ENCODE measurements at regions not wholly inside any gene's neighbourhood (a gene's known extent, or its start where the extent isn't known, plus 50 kb on each side); places are given as distances from the start of the nearest gene placed in this dataset.
"Not testable (repeated sequence)": the region's sequence is repeated elsewhere in the genome, so short reads cannot be mapped to it uniquely, and the experiment has no call there.

GRCh38 chr9:84492366-84493159 lies 152.0 kb upstream of the SLC28A3 start:
- ATAC-seq (no peak), DNase-seq (ENCODE audit: missing footprints) (no peak)
- intact Hi-C loops (cut with DNase I), result no loop called here

GRCh38 chr9:84493284-84493947 lies 152.9 kb upstream of the SLC28A3 start:
- intact Hi-C loops (cut with DNase I), result no loop called here
- ATAC-seq (no peak), DNase-seq (ENCODE audit: missing footprints) (no peak)

- ATAC-seq (no peak), DNase-seq (ENCODE audit: missing footprints) (no peak)
- intact Hi-C loops (cut with DNase I), result no loop called here
Measured at GRCh38 chr9:84499969-84500582, 159.5 kb upstream of the SLC28A3 start.

DNA sequence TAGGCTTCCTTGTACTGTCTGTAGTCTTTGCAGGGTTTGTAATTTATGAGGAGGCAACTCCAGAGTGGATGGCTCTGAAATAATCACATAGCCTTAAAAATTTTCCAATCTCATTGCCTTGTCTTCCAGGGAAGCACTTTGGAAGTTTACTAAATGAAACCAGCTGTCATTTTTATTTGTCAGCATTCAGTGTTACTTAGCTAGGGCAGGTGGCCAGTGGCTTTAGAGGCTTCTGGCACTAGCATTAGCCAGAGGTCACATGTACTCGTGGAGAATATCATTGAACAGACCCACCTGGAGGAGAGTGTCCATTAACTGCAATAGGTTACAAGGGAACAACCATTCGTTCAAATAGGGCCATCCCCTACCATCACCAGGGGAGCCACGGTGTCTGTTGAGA lies 160.3 kb upstream of the SLC28A3 start:
- intact Hi-C loops (cut with DNase I), result no loop called here
- DNase-seq (ENCODE audit: missing footprints), result no peak
- peak; percentile 42 for ATAC-seq

GRCh38 chr9:84501587-84501986 lies 161.0 kb upstream of the SLC28A3 start:
- ATAC-seq (no peak), DNase-seq (ENCODE audit: missing footprints) (no peak)
- intact Hi-C loops (cut with DNase I), result no loop called here

- no peak for DNase-seq (ENCODE audit: missing footprints)
- no peak for ATAC-seq
- intact Hi-C loops (cut with DNase I), result no loop called here
Measured at GRCh38 chr9:84502066-84502465, 161.5 kb upstream of the SLC28A3 start.

- no peak for ATAC-seq
- no peak for DNase-seq (ENCODE audit: missing footprints)
- intact Hi-C loops (cut with DNase I), result no loop called here
Measured at GRCh38 chr9:84504360-84504759, 163.8 kb upstream of the SLC28A3 start.

DNA sequence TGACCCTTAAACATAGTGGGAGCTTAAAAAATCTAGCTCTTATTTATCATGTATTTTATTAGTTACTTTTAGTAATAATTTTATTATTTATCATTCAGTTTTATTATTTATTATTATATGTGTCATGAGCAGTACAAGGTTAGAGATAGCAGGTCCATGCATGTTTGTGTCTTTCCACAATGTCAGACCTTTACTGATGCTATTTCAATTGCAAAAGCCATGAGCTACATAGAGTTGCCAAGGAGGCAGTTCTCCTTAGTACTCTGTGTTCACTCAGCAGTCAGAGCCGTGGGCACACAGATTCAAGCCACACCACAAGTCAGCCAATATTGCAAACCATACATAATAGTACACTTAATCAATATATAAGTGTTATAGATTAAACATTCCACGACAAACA lies 157.9 kb upstream of the NTRK2 start:
- ATAC-seq (no peak), DNase-seq (ENCODE audit: missing footprints) (no peak)
- intact Hi-C loops (cut with DNase I), result no loop called here

GRCh38 chr9:84512493-84512892 lies 157.0 kb upstream of the NTRK2 start:
- intact Hi-C loops (cut with DNase I), result no loop called here
- ATAC-seq (no peak), DNase-seq (ENCODE audit: missing footprints) (no peak)

GRCh38 chr9:84513473-84513872 lies 156.1 kb upstream of the NTRK2 start:
- ATAC-seq (no peak), DNase-seq (ENCODE audit: missing footprints) (no peak)
- intact Hi-C loops (cut with DNase I), result no loop called here

DNA sequence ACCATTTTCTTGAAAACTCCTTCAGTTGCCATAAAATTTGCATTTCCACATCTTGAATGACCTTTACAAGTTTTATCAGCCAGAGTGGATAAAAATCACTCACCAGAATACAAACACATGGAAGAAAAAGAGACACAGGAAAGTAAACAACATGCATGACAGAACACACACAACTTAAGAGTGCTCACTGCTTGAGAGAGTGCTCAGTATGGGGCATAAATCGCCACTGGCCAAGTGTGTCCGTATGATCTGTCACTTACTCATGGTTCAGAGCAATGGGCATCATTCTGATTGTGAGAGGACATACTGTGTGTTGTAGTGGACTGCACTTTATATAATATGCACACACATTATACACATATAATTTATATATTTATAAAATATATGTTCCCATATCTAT lies 155.6 kb upstream of the NTRK2 start:
- ATAC-seq (no peak), DNase-seq (ENCODE audit: missing footprints) (no peak)
- intact Hi-C loops (cut with DNase I), result no loop called here

- no peak for DNase-seq (ENCODE audit: missing footprints)
- no peak for ATAC-seq
- intact Hi-C loops (cut with DNase I), result no loop called here
Measured at GRCh38 chr9:84514421-84514820, 155.1 kb upstream of the NTRK2 start.

GRCh38 chr9:84517026-84517425 lies 152.5 kb upstream of the NTRK2 start:
- DNase-seq (ENCODE audit: missing footprints) (no peak), ATAC-seq (no peak)
- intact Hi-C loops (cut with DNase I), result no loop called here

DNA sequence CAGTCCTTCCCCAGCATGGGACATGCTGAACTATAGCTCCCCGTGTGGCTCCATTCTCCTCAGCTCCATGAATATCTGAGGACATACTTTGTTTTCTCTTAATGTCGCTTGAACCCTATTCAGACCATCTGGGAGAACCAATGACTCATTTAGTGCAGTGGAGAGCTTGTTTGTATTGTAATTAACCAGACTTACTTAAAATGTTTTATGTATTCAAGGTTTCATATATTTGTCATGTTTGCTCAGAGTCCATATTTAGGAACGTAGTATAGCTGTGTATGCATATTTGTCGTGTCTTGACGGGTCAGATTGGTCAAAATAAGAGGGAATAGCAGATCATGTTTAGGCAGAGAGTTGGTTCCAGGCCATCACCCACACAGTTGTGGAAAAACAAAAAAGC lies 150.1 kb upstream of the NTRK2 start:
- intact Hi-C loops (cut with DNase I), result no loop called here
- no peak for DNase-seq (ENCODE audit: missing footprints)

DNA sequence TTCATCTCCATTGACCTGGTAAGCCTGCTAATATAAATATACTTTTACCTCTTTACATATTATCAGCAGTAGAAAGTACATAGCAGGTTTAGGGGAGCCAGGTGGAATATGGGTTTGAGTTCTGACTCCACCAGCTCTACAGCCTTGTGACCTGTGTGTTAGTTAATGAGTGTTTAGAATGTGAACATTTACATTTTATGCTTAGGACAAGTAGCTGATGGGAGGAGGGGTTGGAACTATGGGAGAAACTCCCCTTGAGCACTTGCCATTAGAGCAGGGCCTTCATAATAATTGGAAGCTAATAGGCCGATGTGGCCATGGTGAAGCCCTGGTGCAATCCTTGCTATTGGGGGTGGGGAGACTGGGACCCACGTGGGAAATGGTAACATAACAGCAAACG lies 148.3 kb upstream of the NTRK2 start:
- no peak for DNase-seq (ENCODE audit: missing footprints)
- ATAC-seq, result no peak
- intact Hi-C loops (cut with DNase I), result no loop called here

More for the DNA sequence above, 150.1 kb upstream of the NTRK2 start:
- ATAC-seq, result no peak

DNA sequence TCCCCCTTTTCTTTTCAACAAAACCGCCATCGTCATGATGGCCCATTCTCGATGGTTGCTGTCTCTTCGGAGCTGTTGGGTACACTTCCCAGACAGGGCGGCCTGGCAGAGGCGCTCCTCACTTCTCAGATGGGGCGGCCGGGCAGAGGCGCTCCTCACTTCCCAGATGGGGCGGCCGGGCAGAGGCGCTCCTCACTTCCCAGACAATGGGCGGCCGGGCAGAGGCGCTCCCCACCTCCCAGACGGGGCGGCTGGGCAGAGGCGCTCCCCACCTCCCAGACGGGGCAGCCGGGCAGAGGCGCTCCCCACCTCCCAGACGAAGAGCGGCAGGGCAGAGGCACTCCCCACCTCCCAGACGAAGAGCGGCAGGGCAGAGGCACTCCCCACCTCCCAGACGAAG lies 143.3 kb upstream of the NTRK2 start:
- intact Hi-C loops (cut with DNase I); DNase-seq (ENCODE audit: missing footprints); ATAC-seq: not testable (repeated sequence)

DNA sequence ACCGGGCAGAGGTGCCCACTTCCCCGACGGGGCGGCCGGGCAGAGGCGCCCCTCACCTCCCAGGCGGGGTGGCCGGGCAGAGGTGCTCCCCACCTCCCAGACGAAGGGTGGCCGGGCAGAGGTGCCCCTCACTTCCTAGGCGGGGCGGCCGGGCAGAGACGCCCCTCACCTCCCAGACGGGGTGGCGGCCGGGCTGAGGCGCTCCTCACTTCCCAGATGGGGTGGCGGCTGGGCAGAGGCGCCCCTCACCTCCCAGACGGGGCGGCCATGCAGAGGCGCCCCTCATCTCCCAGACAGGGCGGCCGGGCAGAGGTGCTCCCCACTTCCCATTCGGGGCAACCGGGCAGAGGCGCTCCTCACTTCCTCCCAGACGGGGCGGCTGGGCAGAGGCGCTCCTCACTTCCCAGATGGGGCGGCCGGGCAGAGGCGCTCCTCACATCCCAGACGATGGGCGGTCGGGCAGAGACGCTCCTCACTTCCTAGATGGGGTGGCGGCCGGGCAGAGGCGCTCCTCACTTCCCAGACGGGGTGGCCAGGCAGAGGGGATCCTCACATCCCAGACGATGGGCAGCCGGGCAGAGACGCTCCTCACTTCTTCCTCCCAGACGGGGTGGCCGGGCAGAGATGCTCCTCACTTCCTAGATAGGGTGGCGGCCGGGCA lies 142.3 kb upstream of the NTRK2 start:
- DNase-seq (ENCODE audit: missing footprints); intact Hi-C loops (cut with DNase I); ATAC-seq: not testable (repeated sequence)

DNA sequence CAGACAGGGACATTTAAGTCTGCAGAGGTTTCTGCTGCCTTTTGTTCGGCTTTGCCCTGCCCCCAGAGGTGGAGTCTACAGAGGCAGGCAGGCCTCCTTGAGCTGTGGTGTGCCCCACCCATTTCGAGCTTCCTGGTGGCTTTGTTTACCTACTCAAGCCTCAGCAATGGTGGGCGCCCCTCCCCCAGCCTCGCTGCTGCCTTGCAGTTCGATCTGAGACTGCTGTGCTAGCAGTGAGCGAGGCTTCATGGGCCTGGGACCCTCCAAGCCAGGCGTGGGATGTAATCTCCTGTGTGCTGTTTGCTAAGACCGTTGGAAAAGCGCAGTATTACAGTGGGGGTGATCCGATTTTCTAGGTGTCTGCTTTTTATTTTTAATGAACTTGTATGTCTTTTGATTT lies 133.6 kb upstream of the NTRK2 start:
- DNase-seq (ENCODE audit: missing footprints); ATAC-seq; intact Hi-C loops (cut with DNase I): not testable (repeated sequence)

GRCh38 chr9:84538879-84539278 lies 130.7 kb upstream of the NTRK2 start:
- intact Hi-C loops (cut with DNase I), result no loop called here
- DNase-seq (ENCODE audit: missing footprints), result no peak

GRCh38 chr9:84542554-84542953 lies 127.0 kb upstream of the NTRK2 start:
- intact Hi-C loops (cut with DNase I), result no loop called here
- no peak for ATAC-seq
- DNase-seq (ENCODE audit: missing footprints), result no peak

More at GRCh38 chr9:84538879-84539278, 130.7 kb upstream of the NTRK2 start:
- no peak for ATAC-seq
